ENCODE measurements at regions not wholly inside any gene's neighbourhood (a gene's known extent, or its start where the extent isn't known, plus 50 kb on each side); places are given as distances from the start of the nearest gene placed in this dataset.

- Histone ChIP-seq H3K27me3 (ENCODE audit: control insufficient read depth, low read length) (no peaks in the 10 kb centered on the region), H3K36me3 (ENCODE audit: control insufficient read depth, low read length) (no peaks in the 10 kb centered on the region), H3K27ac (ENCODE audit: low read depth, low read length) (peak overlapping the region; percentile 51), H3K4me1 (ENCODE audit: control insufficient read depth, low read length) (peaks cover 47% of the 10 kb centered on the region), H3K9me3 (ENCODE audit: control insufficient read depth, insufficient read depth, low read length) (peaks cover 2% of the 10 kb centered on the region; the same call in 1 of the 2 replicates), H3K4me2 (ENCODE audit: low read length) (peak overlapping the region; percentile 34; the same call in 1 of the 2 replicates), H3K9me2 (replicated peaks; ENCODE audit: control insufficient read depth, low read length) (no peaks in the 10 kb centered on the region), H3F3A (ENCODE audit: control insufficient read depth, insufficient read depth) (no peaks in the 10 kb centered on the region), H3K4me3 (ENCODE audit: low read length) (no peak overlapping the region), H4K20me1 (ENCODE audit: control insufficient read depth, insufficient read depth, low read depth, low read length) (no peaks in the 10 kb centered on the region), H3K79me2 (ENCODE audit: control insufficient read depth, low read length) (no peaks in the 10 kb centered on the region)
- no peak for TF ChIP-seq CTCF (IDR thresholded peaks at IDR 0.05; ENCODE audit: low read depth, low read length, poor library complexity, severe bottlenecking)
Observed at GRCh38 chr3:193837347-193837827, 244.4 kb downstream of the OPA1 start.

- no peaks in the 10 kb centered on the region for H3F3A ChIP-seq (ENCODE audit: control insufficient read depth, insufficient read depth)
- no peak overlapping the region for H3K4me2 ChIP-seq (ENCODE audit: low read length)
- no peak overlapping the region for H3K27ac ChIP-seq (ENCODE audit: low read depth, low read length)
- TF ChIP-seq CTCF (IDR thresholded peaks at IDR 0.05; ENCODE audit: low read depth, low read length, poor library complexity, severe bottlenecking) (no peak), EZH2phosphoT487 (IDR thresholded peaks at IDR 0.05; ENCODE audit: borderline replicate concordance, low read length) (no peak)
- no peaks in the 10 kb centered on the region for H3K36me3 ChIP-seq (ENCODE audit: control insufficient read depth, low read length)
- H3K4me3 ChIP-seq (ENCODE audit: low read length), result no peak overlapping the region
- peaks cover 2% of the 10 kb centered on the region; the same call in 1 of the 2 replicates for H3K9me3 ChIP-seq (ENCODE audit: control insufficient read depth, insufficient read depth, low read length)
- peaks cover 50% of the 10 kb centered on the region for H3K4me1 ChIP-seq (ENCODE audit: control insufficient read depth, low read length)
- H4K20me1 ChIP-seq (ENCODE audit: control insufficient read depth, insufficient read depth, low read depth, low read length), result no peaks in the 10 kb centered on the region
- H3K79me2 ChIP-seq (ENCODE audit: control insufficient read depth, low read length), result no peaks in the 10 kb centered on the region
- H3K9me2 ChIP-seq (replicated peaks; ENCODE audit: control insufficient read depth, low read length), result no peaks in the 10 kb centered on the region
- no peaks in the 10 kb centered on the region for H3K27me3 ChIP-seq (ENCODE audit: control insufficient read depth, low read length)
Observed at GRCh38 chr3:193840111-193840641, 247.2 kb downstream of the OPA1 start.

GRCh38 chr3:193841581-193841980 lies 248.6 kb downstream of the OPA1 start:
- Histone ChIP-seq H3K4me1 (ENCODE audit: control insufficient read depth, low read length) (peaks cover 50% of the 10 kb centered on the region), H3K9me2 (replicated peaks; ENCODE audit: control insufficient read depth, low read length) (no peaks in the 10 kb centered on the region), H3K36me3 (ENCODE audit: control insufficient read depth, low read length) (no peaks in the 10 kb centered on the region), H3K27me3 (ENCODE audit: control insufficient read depth, low read length) (no peaks in the 10 kb centered on the region), H3K4me2 (ENCODE audit: low read length) (peak overlapping the region; percentile 64), H4K20me1 (ENCODE audit: control insufficient read depth, insufficient read depth, low read depth, low read length) (no peaks in the 10 kb centered on the region), H3K27ac (ENCODE audit: low read depth, low read length) (no peak overlapping the region), H3K79me2 (ENCODE audit: control insufficient read depth, low read length) (no peaks in the 10 kb centered on the region), H3K9me3 (ENCODE audit: control insufficient read depth, insufficient read depth, low read length) (peaks cover 2% of the 10 kb centered on the region; the same call in 1 of the 2 replicates), H3F3A (ENCODE audit: control insufficient read depth, insufficient read depth) (no peaks in the 10 kb centered on the region), H3K4me3 (ENCODE audit: low read length) (peak overlapping the region; percentile 40; the same call in 1 of the 2 replicates)
- TF ChIP-seq EZH2phosphoT487 (IDR thresholded peaks at IDR 0.05; ENCODE audit: borderline replicate concordance, low read length), result no peak
- no peak for TF ChIP-seq CTCF (IDR thresholded peaks at IDR 0.05; ENCODE audit: low read depth, low read length, poor library complexity, severe bottlenecking)
